Effector memory CD8-positive, alpha-beta T cell (primary cell): ENCODE measurements at regions not wholly inside any gene's neighbourhood (a gene's known extent, or its start where the extent isn't known, plus 50 kb on each side); places are given as distances from the start of the nearest gene placed in this dataset.

Source experiments
- ATAC-seq: fragments of 150-1000 bp; cut with Tn5 transposase; replicated peaks from 2 replicates; pipeline ENCODE4 v1.10.0; 2021; ENCODE audit warnings: mild to moderate bottlenecking, moderate library complexity
- DNase-seq, 3 experiments: peaks; one replicate each; pipeline ENCODE4 v3.0.0; 2021
- H3K27ac Mint-ChIP-seq, 2 donors: one replicate each; pipeline ENCODE4 v1.8.0; 2022; ENCODE audit warnings: mild to moderate bottlenecking in 2 of 2, mixed read lengths in 2 of 2, moderate library complexity in 2 of 2
- H3K27me3 Mint-ChIP-seq, 2 donors: one replicate each; pipeline ENCODE4 v1.8.0; 2022; ENCODE audit warnings: mixed read lengths in 2 of 2
- H3K36me3 Mint-ChIP-seq: one replicate; pipeline ENCODE4 v1.8.0; 2022; ENCODE audit warnings: mild to moderate bottlenecking, moderate library complexity, mixed read lengths; ENCODE audit not compliant: insufficient read depth
- H3K4me1 Mint-ChIP-seq, 2 donors: one replicate each; pipeline ENCODE4 v1.8.0; 2022; ENCODE audit warnings: low read depth in 2 of 2, mixed read lengths in 2 of 2
- H3K4me3 Mint-ChIP-seq, 2 donors: one replicate each; pipeline ENCODE4 v1.8.0; 2022; ENCODE audit warnings: mild to moderate bottlenecking in 2 of 2, mixed read lengths in 2 of 2, moderate library complexity in 2 of 2
- H3K9me3 Mint-ChIP-seq, 2 donors: one replicate each; pipeline ENCODE4 v1.8.0; 2022; ENCODE audit warnings: mixed read lengths in 2 of 2

DNA sequence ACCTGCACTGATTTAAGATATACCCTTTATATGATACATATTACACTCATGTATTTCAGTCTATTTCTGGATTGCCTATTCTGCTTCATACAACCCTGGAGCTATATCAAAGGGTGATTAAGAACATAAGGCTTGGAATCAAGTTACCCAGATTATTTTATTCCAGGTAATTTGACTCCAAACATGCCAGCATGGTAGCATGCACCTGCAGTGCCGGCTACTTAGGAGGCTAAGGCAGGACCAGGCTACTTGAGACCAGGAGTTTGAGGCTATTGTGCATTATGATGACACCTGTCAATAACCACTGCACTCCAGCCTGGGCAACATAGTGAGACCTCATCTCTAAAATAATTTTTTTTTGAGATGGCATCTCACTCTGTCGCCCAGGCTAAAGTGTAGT is 50.4 kb upstream of the NEO1 start:
- DNase-seq (no peak), ATAC-seq (no peak)
- H3K4me1 Mint-ChIP-seq = no peaks in the 10 kb centered on the region
- no peaks in the 10 kb centered on the region for H3K36me3 Mint-ChIP-seq
- peaks cover 9 to 27% of the 10 kb centered on the region in 2 donors for H3K27me3 Mint-ChIP-seq
- no peak overlapping the region for H3K27ac Mint-ChIP-seq
- H3K9me3 Mint-ChIP-seq = no peaks in the 10 kb centered on the region
- no peak overlapping the region for H3K4me3 Mint-ChIP-seq

DNA sequence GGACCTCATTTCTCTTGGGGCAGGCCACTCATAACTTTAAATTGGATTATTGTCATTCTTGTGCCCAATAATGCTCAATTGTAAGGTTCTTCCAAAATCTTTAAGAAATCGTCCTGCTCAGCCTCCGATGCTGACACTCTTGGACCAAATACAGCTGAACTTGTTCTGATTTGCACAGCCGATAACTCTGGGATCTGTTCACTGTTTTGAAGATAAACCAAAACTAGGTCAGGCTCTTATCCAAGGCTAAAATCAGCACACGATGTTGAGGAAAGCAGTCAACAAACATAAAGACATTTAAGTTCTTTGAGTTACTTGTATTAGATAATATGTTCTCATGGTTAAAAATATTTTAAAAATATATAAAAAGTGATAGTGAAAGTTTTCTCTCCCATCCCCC is 52.0 kb upstream of the NEO1 start:
- Mint-ChIP-seq H3K36me3 (no peaks in the 10 kb centered on the region), H3K9me3 (no peaks in the 10 kb centered on the region), H3K4me3 (no peak overlapping the region), H3K27me3 (peaks cover 9 to 32% of the 10 kb centered on the region in 2 donors), H3K4me1 (no peaks in the 10 kb centered on the region), H3K27ac (no peak overlapping the region)
- no peak for DNase-seq
- no peak for ATAC-seq

DNA sequence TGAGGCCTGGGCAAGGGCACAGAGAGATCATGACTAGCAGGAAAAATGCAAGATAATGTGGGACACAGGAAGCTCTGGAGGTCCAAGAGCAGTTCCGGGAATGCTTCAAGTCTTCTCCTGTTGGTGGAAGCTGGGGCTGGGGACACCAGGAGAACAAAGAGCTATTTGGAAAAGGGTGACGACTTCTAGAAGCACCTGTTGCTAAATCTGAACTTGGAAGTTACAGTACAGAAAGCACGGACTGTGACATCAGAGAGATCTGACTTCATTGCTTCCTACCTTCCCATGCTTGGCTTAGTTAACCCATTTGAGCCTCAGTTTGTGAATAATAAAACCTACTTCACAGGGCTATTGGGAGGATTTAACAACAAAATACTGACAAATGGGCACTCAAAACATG is 52.7 kb upstream of the NEO1 start:
- no peaks in the 10 kb centered on the region for H3K36me3 Mint-ChIP-seq
- no peak for ATAC-seq
- H3K9me3 Mint-ChIP-seq = no peaks in the 10 kb centered on the region
- H3K27ac Mint-ChIP-seq = no peak overlapping the region
- H3K4me1 Mint-ChIP-seq = no peaks in the 10 kb centered on the region
- peaks cover 9 to 25% of the 10 kb centered on the region in 2 donors for H3K27me3 Mint-ChIP-seq
- H3K4me3 Mint-ChIP-seq = no peak overlapping the region
- DNase-seq = no peak

DNA sequence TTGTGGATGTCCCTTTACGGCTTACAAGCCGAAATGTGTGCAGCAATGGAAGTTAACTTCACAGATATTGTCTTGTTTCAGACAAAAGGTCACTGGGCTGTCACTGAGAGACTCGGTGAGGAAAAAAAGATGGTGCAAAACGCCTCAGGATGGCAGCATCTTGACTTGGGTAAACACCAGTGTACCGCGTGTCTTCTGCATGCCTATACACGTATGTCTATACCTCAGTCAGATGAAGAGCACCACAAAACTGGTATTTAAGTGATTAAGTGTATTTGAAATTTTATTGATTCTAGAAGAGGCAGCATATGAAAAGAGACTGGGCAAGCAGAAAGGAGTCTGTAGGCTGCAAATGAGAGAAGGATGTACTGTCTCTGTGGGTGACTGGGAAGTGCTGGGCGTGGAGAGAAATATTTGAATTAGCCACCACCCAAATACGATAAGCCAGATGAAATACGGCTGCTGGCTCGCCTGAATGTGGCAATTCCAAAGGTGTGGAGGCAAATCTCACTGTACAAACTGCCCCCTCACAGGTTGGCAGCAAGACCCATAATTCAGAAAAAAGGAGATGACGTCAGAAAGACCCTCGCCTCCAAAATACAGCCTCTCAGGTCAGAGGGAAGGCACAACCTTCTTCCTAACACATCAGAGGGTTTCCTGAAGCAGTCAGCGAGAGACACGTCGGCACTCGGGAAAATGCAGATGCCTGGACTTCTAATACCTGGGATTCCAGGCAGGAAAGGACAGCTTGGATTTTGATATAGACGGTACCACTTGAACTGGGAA is 53.4 kb upstream of the NEO1 start:
- H3K27me3 Mint-ChIP-seq = peaks cover 9 to 24% of the 10 kb centered on the region in 2 donors
- H3K9me3 Mint-ChIP-seq = no peaks in the 10 kb centered on the region
- DNase-seq = no peak
- H3K27ac Mint-ChIP-seq = no peak overlapping the region
- no peak overlapping the region for H3K4me3 Mint-ChIP-seq
- no peaks in the 10 kb centered on the region for H3K4me1 Mint-ChIP-seq
- no peaks in the 10 kb centered on the region for H3K36me3 Mint-ChIP-seq
- ATAC-seq = no peak

DNA sequence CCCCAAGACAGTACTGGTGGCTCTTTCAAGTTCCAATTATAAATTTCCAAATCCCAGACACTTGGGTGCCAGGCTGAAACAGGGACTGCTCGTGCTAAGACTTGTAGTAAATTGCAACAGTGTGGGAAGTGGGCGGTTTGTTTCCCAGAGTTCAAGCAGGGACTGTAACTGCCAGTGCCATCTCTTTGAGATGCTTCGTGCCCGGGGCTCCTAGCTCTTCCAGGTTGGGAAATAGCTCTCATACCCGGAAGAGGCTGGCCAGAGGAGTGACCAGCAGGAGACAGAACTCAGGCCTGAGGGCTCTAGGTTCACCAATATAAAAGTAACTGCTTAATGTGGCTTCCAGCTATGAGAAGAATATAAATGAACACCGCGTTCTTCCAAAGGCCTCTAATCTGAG is 54.0 kb upstream of the NEO1 start:
- Mint-ChIP-seq H3K9me3 (no peaks in the 10 kb centered on the region), H3K4me1 (no peaks in the 10 kb centered on the region), H3K27ac (no peak overlapping the region), H3K36me3 (no peaks in the 10 kb centered on the region), H3K4me3 (no peak overlapping the region), H3K27me3 (peaks cover 9 to 24% of the 10 kb centered on the region in 2 donors)
- ATAC-seq = no peak
- DNase-seq = no peak

DNA sequence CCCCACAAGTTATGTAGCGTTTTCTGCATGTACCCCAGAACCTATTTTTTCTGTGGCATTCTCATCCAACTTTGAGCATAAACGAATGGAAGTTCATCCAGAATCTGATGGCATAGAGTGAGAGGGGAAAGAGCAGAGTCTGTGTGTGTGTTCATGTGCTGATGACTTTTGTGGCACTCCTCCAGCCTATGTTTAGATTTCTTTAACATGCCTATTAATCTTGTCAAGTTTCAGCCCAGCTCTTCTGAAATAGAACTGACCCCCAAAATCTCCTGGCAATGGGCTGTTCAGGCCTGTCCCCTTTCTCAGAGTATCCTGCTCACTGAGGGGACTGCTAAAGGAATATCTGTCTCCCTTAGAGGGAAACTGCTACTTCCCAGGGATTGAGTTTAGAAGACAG is 56.4 kb upstream of the NEO1 start:
- no peak for ATAC-seq
- Mint-ChIP-seq H3K4me3 (no peak overlapping the region), H3K27ac (no peak overlapping the region), H3K4me1 (peaks cover 0 to 2% of the 10 kb centered on the region in 2 donors), H3K27me3 (peaks cover 9 to 24% of the 10 kb centered on the region in 2 donors), H3K9me3 (no peaks in the 10 kb centered on the region), H3K36me3 (no peaks in the 10 kb centered on the region)
- no peak for DNase-seq

DNA sequence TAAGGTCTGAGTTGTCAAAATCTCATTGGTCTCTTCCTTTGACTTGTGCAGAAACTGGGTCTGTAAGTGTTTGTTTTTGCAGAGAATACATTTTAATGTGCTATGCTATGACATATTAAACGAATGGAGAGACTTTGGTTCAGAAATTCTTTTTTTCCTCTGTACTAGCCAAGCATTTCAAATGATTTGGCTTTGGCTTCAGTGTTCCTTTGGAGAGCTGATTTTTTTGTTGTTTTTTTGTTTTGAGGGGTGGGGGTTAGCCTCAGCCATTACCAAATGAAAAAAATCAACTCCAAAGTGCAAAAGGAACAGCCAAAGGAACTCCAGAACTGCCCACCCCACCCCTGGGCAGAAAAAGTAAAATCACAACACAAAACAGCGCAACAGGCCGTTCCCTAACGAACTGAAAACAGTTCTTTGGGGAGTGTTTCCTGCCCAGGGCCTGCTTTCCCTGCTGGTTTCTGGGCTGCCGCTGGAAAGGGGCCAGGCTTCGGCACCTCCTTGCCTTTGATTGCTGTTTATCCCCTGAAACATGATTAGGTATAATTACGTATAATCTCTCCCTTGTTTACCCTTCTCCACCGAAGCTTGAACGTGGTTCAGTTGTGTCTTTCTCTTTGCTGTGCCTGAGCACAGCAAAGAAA is 57.6 kb upstream of the NEO1 start:
- ATAC-seq (no peak), DNase-seq (no peak)
- peaks cover 0 to 2% of the 10 kb centered on the region in 2 donors for H3K4me1 Mint-ChIP-seq
- no peaks in the 10 kb centered on the region for H3K9me3 Mint-ChIP-seq
- no peak overlapping the region for H3K4me3 Mint-ChIP-seq
- H3K27me3 Mint-ChIP-seq = peaks cover 9 to 24% of the 10 kb centered on the region in 2 donors
- H3K36me3 Mint-ChIP-seq = no peaks in the 10 kb centered on the region
- H3K27ac Mint-ChIP-seq = no peak overlapping the region

DNA sequence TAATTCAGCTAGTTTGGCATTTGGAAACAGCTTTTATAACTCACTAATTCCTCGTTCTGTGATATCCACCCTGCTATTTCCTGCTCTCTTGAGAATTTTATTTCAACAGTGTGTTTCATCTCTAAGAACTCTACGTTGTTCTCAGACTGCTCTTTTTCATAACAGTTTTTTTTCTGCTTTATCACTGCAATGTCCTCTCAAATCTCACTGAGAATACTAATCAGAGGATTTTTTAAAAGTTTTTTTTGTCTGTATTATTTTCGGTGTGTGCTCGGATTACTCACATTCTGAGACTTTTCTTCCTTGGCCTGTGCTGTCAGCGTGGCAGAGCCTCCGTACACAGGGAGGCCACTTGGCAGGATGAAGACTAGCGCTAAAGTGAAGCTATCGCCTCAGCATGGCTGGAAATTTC is 59.4 kb upstream of the NEO1 start:
- Mint-ChIP-seq H3K27me3 (peaks cover 0 to 12% of the 10 kb centered on the region in 2 donors), H3K4me1 (peaks cover 0 to 2% of the 10 kb centered on the region in 2 donors), H3K36me3 (no peaks in the 10 kb centered on the region), H3K4me3 (no peak overlapping the region), H3K27ac (no peak overlapping the region), H3K9me3 (no peaks in the 10 kb centered on the region)
- ATAC-seq (no peak), DNase-seq (no peak)

DNA sequence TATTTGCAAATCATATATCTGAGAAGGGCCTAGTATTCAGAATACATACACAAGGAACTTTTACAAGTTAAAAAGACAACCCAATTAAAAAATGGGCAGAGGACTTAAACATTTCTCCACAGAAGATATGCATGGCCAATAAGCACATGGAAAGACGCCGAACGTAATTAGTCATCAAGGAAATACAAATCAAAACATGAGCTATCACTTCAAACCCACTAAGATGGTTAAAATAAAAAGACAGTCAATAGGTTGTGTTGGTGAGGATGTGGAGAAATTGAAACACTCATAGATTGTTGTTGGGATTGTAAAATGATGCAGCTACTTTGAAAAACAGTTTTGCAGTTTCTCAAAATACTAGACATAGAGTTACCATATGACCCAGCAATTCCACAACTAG is 61.2 kb upstream of the NEO1 start:
- H3K9me3 Mint-ChIP-seq = no peaks in the 10 kb centered on the region
- peaks cover 0 to 2% of the 10 kb centered on the region in 2 donors for H3K4me1 Mint-ChIP-seq
- ATAC-seq (no peak), DNase-seq (no peak)
- no peak overlapping the region for H3K27ac Mint-ChIP-seq
- H3K27me3 Mint-ChIP-seq = peaks cover 5 to 6% of the 10 kb centered on the region in 2 donors
- no peak overlapping the region for H3K4me3 Mint-ChIP-seq
- no peaks in the 10 kb centered on the region for H3K36me3 Mint-ChIP-seq

DNA sequence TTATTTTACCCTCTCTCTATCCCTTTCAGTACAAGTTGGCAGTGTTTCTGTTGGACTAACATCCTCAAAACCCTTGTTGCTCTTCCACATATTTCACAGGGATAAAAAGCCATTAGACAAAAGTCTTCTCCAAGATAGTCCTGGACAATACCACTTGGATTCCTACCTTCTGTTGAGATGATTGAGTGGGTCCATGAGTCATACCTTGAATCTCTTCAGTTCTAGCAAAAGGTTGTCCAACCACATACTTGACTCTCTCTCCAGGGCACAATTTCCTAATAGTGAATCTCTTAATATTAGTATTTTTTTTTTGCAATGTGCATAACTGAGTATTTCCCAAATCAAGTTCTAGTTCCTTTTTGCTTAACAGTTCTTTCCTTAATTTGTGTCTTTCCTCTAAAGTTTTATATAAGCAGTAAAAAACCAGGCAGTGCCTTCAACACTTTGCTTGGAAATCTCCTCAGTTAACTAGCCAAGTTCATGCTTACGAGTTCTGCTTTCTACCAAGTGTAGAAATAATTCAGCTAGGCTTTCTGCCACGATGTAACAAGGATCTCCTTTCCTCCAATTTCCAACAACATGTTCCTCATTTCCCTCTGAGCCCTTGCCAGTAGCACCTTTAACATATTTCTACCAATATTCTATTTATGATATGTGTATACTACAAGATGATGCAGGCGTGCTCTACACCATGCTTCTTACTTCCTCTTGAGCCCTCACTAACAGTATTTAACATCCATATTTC is 68.3 kb upstream of the NEO1 start:
- no peak for ATAC-seq
- no peak for DNase-seq
- Mint-ChIP-seq H3K4me3 (no peak overlapping the region), H3K27me3 (peaks cover 27 to 34% of the 10 kb centered on the region in 2 donors), H3K36me3 (no peaks in the 10 kb centered on the region), H3K4me1 (no peaks in the 10 kb centered on the region), H3K9me3 (no peaks in the 10 kb centered on the region), H3K27ac (no peak overlapping the region)

DNA sequence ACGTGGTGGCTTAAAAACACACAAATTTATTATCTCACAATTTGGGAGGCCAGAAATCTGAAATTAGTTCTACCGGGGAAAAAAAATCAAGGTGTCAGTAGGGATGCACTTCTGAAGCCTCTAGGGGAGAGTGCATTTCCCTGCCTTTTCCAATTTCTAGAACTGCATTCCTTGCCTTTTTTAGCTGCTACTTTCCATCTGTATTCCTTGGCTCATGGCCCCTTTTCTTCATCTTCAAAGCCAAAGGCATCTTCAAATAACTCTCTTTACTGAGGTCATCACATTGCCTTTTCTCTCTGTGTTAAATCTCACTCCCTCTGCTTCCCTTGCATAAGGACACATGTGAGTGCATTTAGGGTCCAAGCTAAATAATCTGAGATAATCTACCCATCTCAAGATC is 69.5 kb upstream of the NEO1 start:
- H3K36me3 Mint-ChIP-seq = no peaks in the 10 kb centered on the region
- DNase-seq (no peak), ATAC-seq (no peak)
- H3K9me3 Mint-ChIP-seq = no peaks in the 10 kb centered on the region
- H3K4me1 Mint-ChIP-seq = no peaks in the 10 kb centered on the region
- no peak overlapping the region for H3K27ac Mint-ChIP-seq
- peaks cover 37 to 44% of the 10 kb centered on the region in 2 donors for H3K27me3 Mint-ChIP-seq
- H3K4me3 Mint-ChIP-seq = no peak overlapping the region

DNA sequence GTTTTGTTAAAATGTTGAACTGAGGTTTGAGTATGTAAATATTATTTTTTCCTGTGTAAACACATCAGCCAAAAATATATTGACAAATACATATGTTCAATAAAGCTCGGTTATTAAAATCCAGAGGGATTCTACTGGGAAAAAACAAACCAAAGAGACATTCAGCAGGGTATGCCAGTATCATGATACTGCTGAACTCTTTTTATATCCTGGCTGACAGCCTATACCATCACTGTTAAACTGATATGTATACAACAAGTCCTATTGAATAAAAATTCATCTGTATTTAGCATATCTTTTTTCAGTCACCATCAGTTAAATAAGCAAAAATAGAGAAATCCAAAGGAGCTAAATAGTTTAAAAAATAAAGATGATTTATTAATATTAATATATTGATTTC is 71.6 kb upstream of the NEO1 start:
- Mint-ChIP-seq H3K9me3 (no peaks in the 10 kb centered on the region), H3K4me1 (no peaks in the 10 kb centered on the region), H3K36me3 (no peaks in the 10 kb centered on the region), H3K27ac (no peak overlapping the region), H3K27me3 (peaks cover 45 to 58% of the 10 kb centered on the region in 2 donors), H3K4me3 (no peak overlapping the region)
- DNase-seq (no peak), ATAC-seq (no peak)

DNA sequence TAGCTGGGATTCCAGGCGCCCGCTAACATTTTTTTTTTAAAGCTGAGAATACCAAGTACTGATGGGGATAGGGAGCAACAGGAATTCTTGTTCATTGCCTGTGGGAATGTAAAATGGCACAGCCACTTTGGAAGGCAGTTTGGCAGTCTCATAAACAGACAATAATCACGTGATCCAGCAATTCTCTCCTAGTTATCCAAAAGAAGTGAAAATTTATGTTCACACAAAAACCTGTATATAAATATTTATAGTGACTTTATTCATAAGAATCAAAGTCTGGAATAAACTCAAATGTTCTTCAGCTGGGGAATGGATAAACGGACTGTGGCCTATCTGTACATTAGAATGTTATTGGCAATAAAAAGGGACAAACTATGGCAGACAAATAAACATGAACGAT is 72.5 kb upstream of the NEO1 start:
- Mint-ChIP-seq H3K27me3 (peaks cover 39 to 67% of the 10 kb centered on the region in 2 donors), H3K4me1 (peaks cover 0 to 2% of the 10 kb centered on the region in 2 donors), H3K4me3 (no peak overlapping the region), H3K27ac (no peak overlapping the region), H3K36me3 (no peaks in the 10 kb centered on the region), H3K9me3 (no peaks in the 10 kb centered on the region)
- ATAC-seq (no peak), DNase-seq (no peak)

DNA sequence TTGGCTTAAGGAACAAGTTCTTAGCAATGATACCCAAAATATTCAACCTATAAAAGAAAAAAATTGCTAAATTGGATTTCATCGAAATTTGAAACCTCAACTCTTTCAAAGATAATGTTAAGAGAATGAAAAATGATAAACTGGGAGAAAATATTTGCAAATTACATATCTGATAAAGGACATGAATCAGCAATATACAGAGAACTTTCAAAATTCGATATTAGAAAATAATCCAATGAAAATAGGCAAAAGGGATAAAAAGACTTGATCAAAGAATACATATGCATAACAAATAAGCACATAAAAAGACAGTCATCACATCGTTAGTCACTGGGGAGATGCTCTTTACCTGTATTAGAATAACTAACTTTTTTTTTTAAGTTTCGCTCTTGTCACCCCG is 73.0 kb upstream of the NEO1 start:
- H3K4me3 Mint-ChIP-seq = no peak overlapping the region

More for the DNA sequence above, 73.0 kb upstream of the NEO1 start:
- ATAC-seq = no peak
- H3K27ac Mint-ChIP-seq = no peak overlapping the region
- no peaks in the 10 kb centered on the region for H3K36me3 Mint-ChIP-seq
- peaks cover 37 to 69% of the 10 kb centered on the region in 2 donors for H3K27me3 Mint-ChIP-seq
- DNase-seq = no peak
- H3K4me1 Mint-ChIP-seq = peaks cover 0 to 2% of the 10 kb centered on the region in 2 donors
- H3K9me3 Mint-ChIP-seq = no peaks in the 10 kb centered on the region
